ENCODE measurements at regions not wholly inside any gene's neighbourhood (a gene's known extent, or its start where the extent isn't known, plus 50 kb on each side); places are given as distances from the start of the nearest gene placed in this dataset.
"Not testable (repeated sequence)": the region's sequence is repeated elsewhere in the genome, so short reads cannot be mapped to it uniquely, and the experiment has no call there.

- no peak for DNase-seq
Measured at GRCh38 chr4:27985522-27985921, 1124.9 kb downstream of the STIM2 start.

GRCh38 chr4:27986476-27986875, 1125.8 kb downstream of the STIM2 start:
- DNase-seq: no peak

- DNase-seq: no peak
Measured at GRCh38 chr4:28001698-28002097, 1141.1 kb downstream of the STIM2 start.

- no peak for DNase-seq
Measured at GRCh38 chr4:28004520-28004919, 1143.9 kb downstream of the STIM2 start.

- DNase-seq: no peak
Measured at GRCh38 chr4:28006021-28006420, 1145.4 kb downstream of the STIM2 start.

- peak; percentile 31 for DNase-seq
Measured at GRCh38 chr4:28007693-28008092, 1147.1 kb downstream of the STIM2 start.

- no peak for DNase-seq
Measured at GRCh38 chr4:28009541-28009940, 1148.9 kb downstream of the STIM2 start.

- DNase-seq: no peak
Measured at GRCh38 chr4:28010577-28011240, 1150.1 kb downstream of the STIM2 start.

- DNase-seq: no peak
Measured at GRCh38 chr4:28014469-28014868, 1153.8 kb downstream of the STIM2 start.

GRCh38 chr4:28015996-28016395, 1155.4 kb downstream of the STIM2 start:
- DNase-seq: no peak

- not testable (repeated sequence) for DNase-seq
Measured at GRCh38 chr4:28038253-28038652, 1177.6 kb downstream of the STIM2 start.

GRCh38 chr4:28062562-28062961, 1201.9 kb downstream of the STIM2 start:
- no peak for DNase-seq

GRCh38 chr4:28073860-28074555, 1213.4 kb downstream of the STIM2 start:
- DNase-seq: no peak

GRCh38 chr4:28075401-28075956, 1214.8 kb downstream of the STIM2 start:
- DNase-seq: no peak

- not testable (repeated sequence) for DNase-seq
Measured at GRCh38 chr4:28077203-28077602, 1216.6 kb downstream of the STIM2 start.

GRCh38 chr4:28082686-28083390, 1222.2 kb downstream of the STIM2 start:
- no peak for DNase-seq

- DNase-seq: no peak
Measured at GRCh38 chr4:28092610-28093009, 1232.0 kb downstream of the STIM2 start.

- no peak for DNase-seq
Measured at GRCh38 chr4:28093071-28093470, 1232.4 kb downstream of the STIM2 start.

- no peak for DNase-seq
Measured at GRCh38 chr4:28101583-28101982, 1240.9 kb downstream of the STIM2 start.

GRCh38 chr4:28105271-28105859, 1244.7 kb downstream of the STIM2 start:
- no peak for DNase-seq

GRCh38 chr4:28106155-28106554, 1245.5 kb downstream of the STIM2 start:
- no peak for DNase-seq

GRCh38 chr4:28109801-28110200, 1249.2 kb downstream of the STIM2 start:
- no peak for DNase-seq

- DNase-seq: not testable (repeated sequence)
Measured at GRCh38 chr4:28112691-28113335, 1252.2 kb downstream of the STIM2 start.
